Fibroblast of pulmonary artery (primary cell): ENCODE measurements at regions not wholly inside any gene's neighbourhood (a gene's known extent, or its start where the extent isn't known, plus 50 kb on each side); places are given as distances from the start of the nearest gene placed in this dataset.
A peak's percentile ranks its signal among the peaks of the same experiment; 100 is the strongest.
"Not testable (repeated sequence)": the region's sequence is repeated elsewhere in the genome, so short reads cannot be mapped to it uniquely, and the experiment has no call there.

Experiments used
- DNase-seq: peaks from one replicate; pipeline ENCODE4 v3.0.0-alpha.2; 2010; ENCODE audit warnings: low read depth
- H3K4me3 ChIP-seq: replicated peaks from 2 replicates; pipeline ENCODE4 v1.5.1; 2011; ENCODE audit warnings: low read depth, mild to moderate bottlenecking, control low read depth, low read length, moderate library complexity
- CTCF ChIP-seq: IDR thresholded peaks from 2 replicates; pipeline ENCODE4 v1.5.1; 2011; ENCODE audit warnings: mild to moderate bottlenecking, control low read depth, low read length, inconsistent platforms; ENCODE audit errors: missing control alignments

GRCh38 chr12:78566456-78566855, 298.1 kb upstream of the SYT1 start:
- no peak for DNase-seq

GRCh38 chr12:78568321-78569020, 296.1 kb upstream of the SYT1 start:
- no peak for DNase-seq

More at GRCh38 chr12:78566456-78566855, 298.1 kb upstream of the SYT1 start:
- no peak for TF ChIP-seq CTCF
- no peak overlapping the region for H3K4me3 ChIP-seq

GRCh38 chr12:78571953-78572352, 292.6 kb upstream of the SYT1 start:
- no peak for DNase-seq
- no peak for TF ChIP-seq CTCF
- no peak overlapping the region for H3K4me3 ChIP-seq

More at GRCh38 chr12:78568321-78569020, 296.1 kb upstream of the SYT1 start:
- H3K4me3 ChIP-seq: no peak overlapping the region
- TF ChIP-seq CTCF: no peak

GRCh38 chr12:78575208-78575607, 289.4 kb upstream of the SYT1 start:
- not testable (repeated sequence) for H3K4me3 ChIP-seq, DNase-seq

GRCh38 chr12:78579846-78580245, 284.7 kb upstream of the SYT1 start:
- H3K4me3 ChIP-seq: no peak overlapping the region
- TF ChIP-seq CTCF: no peak
- DNase-seq: no peak

GRCh38 chr12:78580296-78580695, 284.3 kb upstream of the SYT1 start:
- no peak overlapping the region for H3K4me3 ChIP-seq

GRCh38 chr12:78584695-78585094, 279.9 kb upstream of the SYT1 start:
- DNase-seq: peak; percentile 29
- no peak overlapping the region for H3K4me3 ChIP-seq
- TF ChIP-seq CTCF: peak; percentile 10

More at GRCh38 chr12:78580296-78580695, 284.3 kb upstream of the SYT1 start:
- no peak for DNase-seq
- TF ChIP-seq CTCF: no peak
